K562 (cell line): ENCODE measurements at regions not wholly inside any gene's neighbourhood (a gene's known extent, or its start where the extent isn't known, plus 50 kb on each side); places are given as distances from the start of the nearest gene placed in this dataset.

Experiments
- ATAC-seq: fragments of 200-7000 bp; cut with Tn5 transposase; 3 replicates; pipeline ENCODE4 v1.9.1; 2020; ENCODE audit warnings: moderate library complexity
- BruUV-seq: library from RNA; stranded (reverse); fragments of 400-500 nt; replicated peaks from 2 replicates; lab custom pipeline; 2021; lab: Mats Ljungman, UMichigan
- CTCF ChIA-PET: fragments of 300-600 bp; formaldehyde crosslinking; extraction: SDS; loops from one replicate; lab custom pipeline; 2021; ENCODE audit warnings: low intra/inter-chr PET ratio; lab: Yijun Ruan, JAX
- POLR2A ChIA-PET: fragments of 300-600, 350-650 bp; sonication (Branson Sonifier 250); formaldehyde crosslinking; extraction: SDS; loops from one replicate; lab custom pipeline; 2021; ENCODE audit warnings: antibody characterized with exemption, inconsistent platforms; lab: Yijun Ruan, JAX
- DNase-seq, 4 experiments: peaks; one replicate each; pipeline versions ENCODE4 v3.0.0 to v3.0.0-alpha.2; 2011 to 2018; ENCODE audit warnings: low spot score in 3 of 4, mixed read lengths in 3 of 4; ENCODE audit errors: extremely low read depth in 1 of 4
- FAIRE-seq: peaks from 2 replicates; lab custom pipeline; 2011; peaks lifted over from hg19 to GRCh38; lab: Jason Lieb, UNC
- H2AFZ ChIP-seq: 2 replicates; pipeline ENCODE4 v1.6.0; 2011; ENCODE audit warnings: low read depth, low read length, control low read depth, inconsistent platforms
- H3K27ac ChIP-seq: fragments of 200-600 bp; 3 replicates; pipeline ENCODE4 v1.8.0; 2011; ENCODE audit warnings: low read depth, mild to moderate bottlenecking, control low read depth, inconsistent platforms, low read length, moderate library complexity, mixed read lengths; ENCODE audit errors: extremely low read depth
- H3K27me3 ChIP-seq, 2 experiments: fragments of 300-600 bp in 1 of 2; 2 replicates in 1 of 2; 3 replicates in 1 of 2; pipeline versions ENCODE4 v1.6.0 to v1.8.0; 2011; ENCODE audit warnings: inconsistent platforms in 2 of 2, low read length in 2 of 2, mild to moderate bottlenecking in 1 of 2, mixed read lengths in 1 of 2, moderate library complexity in 1 of 2; ENCODE audit not compliant: control insufficient read depth in 2 of 2, insufficient read depth in 2 of 2
- H3K36me3 ChIP-seq: fragments of 300-600 bp; 3 replicates; pipeline ENCODE4 v1.8.0; 2011; ENCODE audit warnings: mild to moderate bottlenecking, low read length, inconsistent platforms; ENCODE audit not compliant: control insufficient read depth, insufficient read depth
- H3K4me1 ChIP-seq, 2 experiments: fragments of 200-600 bp in 1 of 2; replicated peaks in 1 of 2; 2 replicates in 1 of 2; 3 replicates in 1 of 2; pipeline versions ENCODE4 v1.5.1 to v1.8.0; 2011; ENCODE audit warnings: inconsistent platforms in 2 of 2, low read length in 2 of 2, mild to moderate bottlenecking in 1 of 2, mixed read lengths in 1 of 2, moderate library complexity in 1 of 2; ENCODE audit not compliant: control insufficient read depth in 2 of 2, insufficient read depth in 2 of 2
- H3K4me2 ChIP-seq: 2 replicates; pipeline ENCODE4 v1.6.1; 2011; ENCODE audit warnings: low read length, control low read depth, inconsistent platforms, mixed read lengths; ENCODE audit not compliant: insufficient read depth
- H3K4me3 ChIP-seq: fragments of 200-600 bp; sonication (generic), shearing (Covaris generic); 2 replicates; pipeline ENCODE4 v1.5.1; 2016; ENCODE audit warnings: control low read depth, inconsistent platforms
- H3K79me2 ChIP-seq: fragments of 200-600 bp; 3 replicates; pipeline ENCODE4 v1.8.0; 2011; ENCODE audit warnings: low read length, inconsistent platforms; ENCODE audit not compliant: control insufficient read depth, insufficient read depth
- H3K9ac ChIP-seq, 2 experiments: 2 replicates each; pipeline versions ENCODE4 v1.6.0 to v1.6.1; 2011; ENCODE audit warnings: low read depth in 2 of 2, low read length in 2 of 2, control low read depth in 1 of 2, inconsistent platforms in 1 of 2, mild to moderate bottlenecking in 1 of 2, mixed read lengths in 1 of 2; ENCODE audit not compliant: insufficient read depth in 1 of 2
- H3K9me1 ChIP-seq: one replicate; pipeline ENCODE4 v1.6.0; 2011; ENCODE audit warnings: inconsistent platforms, mild to moderate bottlenecking, low read length, moderate library complexity; ENCODE audit not compliant: control insufficient read depth, insufficient read depth
- H3K9me3 ChIP-seq: replicated peaks from 2 replicates; pipeline ENCODE4 v1.5.1; 2011; ENCODE audit warnings: low read depth, low read length, inconsistent platforms; ENCODE audit not compliant: control insufficient read depth, insufficient read depth
- H4K20me1 ChIP-seq: replicated peaks from 2 replicates; pipeline ENCODE4 v1.6.1; 2011; ENCODE audit warnings: low read length, inconsistent platforms, mixed read lengths; ENCODE audit not compliant: control insufficient read depth, insufficient read depth
- JUNB ChIP-seq: fragments of 450-650 bp; formaldehyde crosslinking; conservative IDR thresholded peaks from 2 replicates; pipeline ENCODE4 v1.4.0; 2020; ENCODE audit warnings: mild to moderate bottlenecking
- KLF10 ChIP-seq: fragments of 250-450 bp; sonication (Bioruptor Pico); IDR thresholded peaks from 2 replicates; pipeline ENCODE4 v1.6.1; 2021; ENCODE audit warnings: matching md5 sums
- MAX ChIP-seq: sonication (generic); formaldehyde crosslinking; IDR thresholded peaks from 2 replicates; pipeline ENCODE4 v1.9.0; 2022; ENCODE audit warnings: mild to moderate bottlenecking, missing genetic modification reagents
- POLR2B ChIP-seq: fragments of 450-650 bp; IDR thresholded peaks from 2 replicates; pipeline ENCODE4 v1.6.1; 2018; ENCODE audit warnings: low read depth; ENCODE audit not compliant: partially characterized antibody
- RBM22 ChIP-seq: fragments of 200-400 bp; formaldehyde crosslinking; IDR thresholded peaks from 2 replicates; pipeline ENCODE4 v1.6.1; 2018; ENCODE audit warnings: low read length, low read depth; ENCODE audit not compliant: poor library complexity, severe bottlenecking
- TAL1 ChIP-seq: fragments of 450-650 bp; IDR thresholded peaks from 2 replicates; pipeline ENCODE4 v1.6.1; 2016; ENCODE audit warnings: mild to moderate bottlenecking
- TARDBP ChIP-seq: fragments of 450-650 bp; IDR thresholded peaks from 2 replicates; pipeline ENCODE4 v1.6.1; 2016
- TFAM ChIP-seq: fragments of 250-450 bp; sonication (Bioruptor Pico); conservative IDR thresholded peaks from 2 replicates; pipeline ENCODE4 v1.5.0; 2021; ENCODE audit warnings: mild to moderate bottlenecking, moderate library complexity
- ZNF717 ChIP-seq: fragments of 250-450 bp; sonication (Bioruptor Pico); IDR thresholded peaks from 2 replicates; pipeline ENCODE4 v1.5.0; 2021
- WGBS: fragments of 100-300 bp; shearing (Covaris generic); methylation state at CpG from one replicate; pipeline ENCODE4 v1.1.6; 2016; ENCODE audit warnings: low coverage, mixed read lengths; ENCODE audit not compliant: insufficient coverage; ENCODE audit errors: missing lambda C conversion rate; 5-methylcytosine and 5-hydroxymethylcytosine counted together
- in situ Hi-C: fragments of 300-500 bp; cut with MboI; formaldehyde crosslinking; loops from 4 replicates; pipeline ENCODE4 v1.15.0; 2018; ENCODE audit warnings: inconsistent platforms, mixed read lengths
- intact Hi-C: fragments of 100-400 bp; cut with micrococcal nuclease; formaldehyde crosslinking; loops from 2 replicates; pipeline ENCODE4 v1.14.2; 2022

GRCh38 chr16:64013856-64014255, 1108.0 kb downstream of the CDH11 start:
- H3K27me3 ChIP-seq, result no peaks in the 10 kb centered on the region
- H3K79me2 ChIP-seq, result no peaks in the 10 kb centered on the region
- BruUV-seq, result no TSS peak
- H3K27ac ChIP-seq, result no peak overlapping the region
- DNase-seq, result no peak
- H3K9me3 ChIP-seq, result no peaks in the 10 kb centered on the region
- in situ Hi-C loops, result no loop called here
- intact Hi-C loops, result no loop called here
- no peaks in the 10 kb centered on the region for H3K4me1 ChIP-seq
- ChIA-PET CTCF (no interaction called here), POLR2A (no interaction called here)
- no peak for FAIRE-seq
- no peaks in the 10 kb centered on the region for H3K36me3 ChIP-seq
- no peak overlapping the region for H3K9ac ChIP-seq
- no peak for ATAC-seq
- H2AFZ ChIP-seq, result no peak overlapping the region
- H3K4me2 ChIP-seq, result no peak overlapping the region
- no peaks in the 10 kb centered on the region for H4K20me1 ChIP-seq
- 0% methylated on average over 1 of the region's 1 CpG for WGBS
- H3K4me3 ChIP-seq, result no peak overlapping the region
- TF ChIP-seq TAL1, result no peak
- TF ChIP-seq ZNF717, result no peak
- no peak for TF ChIP-seq KLF10 (CRISPR knock-in tag)
- TF ChIP-seq JUNB (CRISPR knock-in tag), result no peak
- no peak for TF ChIP-seq RBM22
- no peak for TF ChIP-seq POLR2B
- TF ChIP-seq TARDBP, result no peak
- TF ChIP-seq MAX (CRISPR knock-in tag), result no peak
- TF ChIP-seq TFAM (CRISPR knock-in tag), result no peak
- no peaks in the 10 kb centered on the region for H3K9me1 ChIP-seq
